Neural progenitor cell (in vitro differentiated cells): ENCODE measurements at regions not wholly inside any gene's neighbourhood (a gene's known extent, or its start where the extent isn't known, plus 50 kb on each side); places are given as distances from the start of the nearest gene placed in this dataset.
A peak's percentile ranks its signal among the peaks of the same experiment; 100 is the strongest.

Source experiments
- DNase-seq: peaks from one replicate; pipeline ENCODE4 v3.0.0-alpha.2; 2016; ENCODE audit warnings: low spot score
- H2AFZ ChIP-seq: fragments of 200-600 bp; sonication (generic); replicated peaks from 2 replicates; pipeline ENCODE4 v1.6.1; 2016; ENCODE audit warnings: antibody characterized with exemption
- H3F3A ChIP-seq: fragments of 200-600 bp; sonication (generic); 2 replicates; pipeline ENCODE4 v1.6.1; 2016; ENCODE audit warnings: antibody characterized with exemption, low read depth
- H3K27ac ChIP-seq: fragments of 200-600 bp; sonication (generic); 2 replicates; pipeline ENCODE4 v1.5.1; 2016; ENCODE audit warnings: mild to moderate bottlenecking
- H3K27me3 ChIP-seq: fragments of 200-600 bp; sonication (generic); 2 replicates; pipeline ENCODE4 v1.6.1; 2016; ENCODE audit warnings: mild to moderate bottlenecking, moderate library complexity
- H3K36me3 ChIP-seq: fragments of 200-600 bp; sonication (generic); 2 replicates; pipeline ENCODE4 v1.5.1; 2016
- H3K4me1 ChIP-seq: fragments of 200-600 bp; sonication (generic); 2 replicates; pipeline ENCODE4 v1.6.1; 2016; ENCODE audit warnings: mixed run types
- H3K4me2 ChIP-seq: fragments of 200-600 bp; sonication (generic); 2 replicates; pipeline ENCODE4 v1.6.1; 2016
- H3K4me3 ChIP-seq: fragments of 200-600 bp; sonication (generic); 2 replicates; pipeline ENCODE4 v1.5.1; 2016
- H3K79me2 ChIP-seq: fragments of 200-600 bp; sonication (generic); 2 replicates; pipeline ENCODE4 v1.6.1; 2016; ENCODE audit warnings: low read depth
- H3K9ac ChIP-seq: fragments of 200-600 bp; sonication (generic); 2 replicates; pipeline ENCODE4 v1.6.1; 2016
- H3K9me3 ChIP-seq: fragments of 200-600 bp; sonication (generic); 2 replicates; pipeline ENCODE4 v1.5.1; 2016; ENCODE audit warnings: low read depth
- H4K20me1 ChIP-seq: fragments of 200-600 bp; sonication (generic); 2 replicates; pipeline ENCODE4 v1.6.1; 2016; ENCODE audit warnings: low read depth
- H3K27ac Mint-ChIP-seq: 3 replicates; pipeline ENCODE4 v1.8.0; 2021; ENCODE audit warnings: mixed read lengths
- H3K27me3 Mint-ChIP-seq: 2 replicates; pipeline ENCODE4 v1.8.0; 2022; ENCODE audit warnings: low read depth, mild to moderate bottlenecking, inconsistent platforms, moderate library complexity, mixed read lengths; ENCODE audit not compliant: insufficient read depth
- H3K36me3 Mint-ChIP-seq: 3 replicates; pipeline ENCODE4 v1.8.0; 2021; ENCODE audit warnings: mixed read lengths
- H3K4me1 Mint-ChIP-seq: 3 replicates; pipeline ENCODE4 v1.8.0; 2021; ENCODE audit warnings: mixed read lengths
- H3K4me3 Mint-ChIP-seq: 3 replicates; pipeline ENCODE4 v1.8.0; 2021; ENCODE audit warnings: mild to moderate bottlenecking, moderate library complexity, mixed read lengths
- H3K9me3 Mint-ChIP-seq: 3 replicates; pipeline ENCODE4 v1.8.0; 2020; ENCODE audit warnings: mixed read lengths
- CTCF ChIP-seq: fragments of 200-600 bp; sonication (generic); IDR thresholded peaks from 2 replicates; pipeline ENCODE4 v1.5.1; 2017; ENCODE audit warnings: antibody characterized with exemption, mild to moderate bottlenecking
- EZH2 ChIP-seq: fragments of 200-600 bp; sonication (generic); IDR thresholded peaks from 2 replicates; pipeline ENCODE4 v1.6.1; 2017; ENCODE audit warnings: antibody characterized with exemption, mild to moderate bottlenecking, moderate library complexity
- EZH2phosphoT487 ChIP-seq: fragments of 200-600 bp; sonication (generic); IDR thresholded peaks from 2 replicates; pipeline ENCODE4 v1.6.1; 2017; ENCODE audit warnings: antibody characterized with exemption

DNA sequence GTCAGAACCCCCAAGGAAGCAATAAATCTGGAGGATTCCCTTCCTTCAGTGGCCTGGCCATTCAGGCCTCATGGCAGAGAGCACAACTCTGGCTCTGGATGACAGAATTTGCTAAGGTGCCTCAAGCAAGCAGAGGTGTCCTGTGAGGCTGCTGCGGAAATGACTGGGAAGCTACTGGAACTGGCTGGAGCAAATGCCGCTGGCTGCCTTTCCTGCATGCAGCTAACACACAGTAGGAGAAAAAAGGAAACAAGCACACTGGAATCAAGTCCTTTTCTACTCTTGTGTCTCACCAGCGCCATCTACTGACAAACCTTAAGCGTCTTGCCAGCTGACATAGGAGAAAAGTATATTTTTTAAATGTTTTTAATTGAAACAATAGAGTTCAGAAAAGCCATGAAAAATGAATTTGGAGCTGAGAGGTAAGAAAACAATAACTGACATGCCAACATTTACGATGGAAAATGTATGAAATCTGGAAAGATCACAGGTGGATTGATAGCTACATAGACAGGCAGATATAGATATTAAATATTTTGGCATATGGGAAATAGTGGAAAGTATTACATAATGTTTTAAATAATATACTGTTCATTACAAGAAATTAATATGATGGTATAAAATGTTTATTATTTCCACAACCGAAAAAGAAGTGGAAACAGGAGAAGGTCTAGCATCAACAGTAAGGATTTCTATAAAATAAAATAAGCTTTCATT lies 951.6 kb downstream of the ANKRD7 start:
- no peak for TF ChIP-seq EZH2phosphoT487
- no peak for TF ChIP-seq EZH2
- peak; percentile 89 for TF ChIP-seq CTCF
- Histone ChIP-seq H3K36me3 (no peaks in the 10 kb centered on the region), H3K4me2 (no peak overlapping the region), H3K79me2 (no peaks in the 10 kb centered on the region), H3K4me1 (no peaks in the 10 kb centered on the region), H3K9me3 (no peaks in the 10 kb centered on the region), H2AFZ (peak overlapping the region; percentile 77), H3K27me3 (no peaks in the 10 kb centered on the region), H3K9ac (no peak overlapping the region), H3K4me3 (no peak overlapping the region), H4K20me1 (no peaks in the 10 kb centered on the region), H3K27ac (no peak overlapping the region), H3F3A (no peaks in the 10 kb centered on the region)
- DNase-seq, result peak; percentile 94
- no peaks in the 10 kb centered on the region for H3K36me3 Mint-ChIP-seq
- H3K9me3 Mint-ChIP-seq, result no peaks in the 10 kb centered on the region
- no peak overlapping the region for H3K27ac Mint-ChIP-seq
- no peak overlapping the region for H3K4me3 Mint-ChIP-seq
- no peaks in the 10 kb centered on the region for H3K27me3 Mint-ChIP-seq
- H3K4me1 Mint-ChIP-seq, result peaks cover 17% of the 10 kb centered on the region

DNA sequence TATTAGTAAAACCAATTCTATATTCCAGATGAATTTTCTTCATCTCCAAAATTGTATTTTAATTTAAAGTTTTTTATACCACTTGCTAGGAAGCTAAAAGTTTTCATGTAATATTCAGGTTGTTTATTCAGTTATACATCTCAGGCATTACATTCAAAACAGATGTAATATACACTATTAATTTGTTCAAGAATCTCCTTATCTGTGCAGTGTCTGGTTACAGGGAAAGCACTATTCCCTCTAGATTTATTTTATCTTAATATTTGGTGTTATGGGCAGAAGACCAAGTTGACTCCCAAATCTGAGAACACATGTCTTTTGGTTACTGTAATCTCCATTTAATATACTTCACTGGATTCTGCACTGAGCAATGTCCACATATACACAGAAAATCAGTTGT lies 953.4 kb downstream of the ANKRD7 start:
- no peaks in the 10 kb centered on the region for H3K79me2 ChIP-seq
- H3K27me3 ChIP-seq, result no peaks in the 10 kb centered on the region
- Mint-ChIP-seq H3K27ac (peak overlapping the region; percentile 88), H3K4me3 (no peak overlapping the region), H3K27me3 (no peaks in the 10 kb centered on the region), H3K4me1 (peaks cover 17% of the 10 kb centered on the region), H3K9me3 (no peaks in the 10 kb centered on the region), H3K36me3 (no peaks in the 10 kb centered on the region)
- no peaks in the 10 kb centered on the region for H3K36me3 ChIP-seq
- no peak overlapping the region for H3K4me3 ChIP-seq
- no peak overlapping the region for H3K4me2 ChIP-seq
- no peaks in the 10 kb centered on the region for H3K4me1 ChIP-seq
- TF ChIP-seq CTCF (no peak), EZH2 (no peak), EZH2phosphoT487 (no peak)
- H4K20me1 ChIP-seq, result no peaks in the 10 kb centered on the region
- no peaks in the 10 kb centered on the region for H3F3A ChIP-seq
- no peak overlapping the region for H3K27ac ChIP-seq
- no peaks in the 10 kb centered on the region for H3K9me3 ChIP-seq
- DNase-seq, result no peak
- no peak overlapping the region for H3K9ac ChIP-seq
- no peak overlapping the region for H2AFZ ChIP-seq

DNA sequence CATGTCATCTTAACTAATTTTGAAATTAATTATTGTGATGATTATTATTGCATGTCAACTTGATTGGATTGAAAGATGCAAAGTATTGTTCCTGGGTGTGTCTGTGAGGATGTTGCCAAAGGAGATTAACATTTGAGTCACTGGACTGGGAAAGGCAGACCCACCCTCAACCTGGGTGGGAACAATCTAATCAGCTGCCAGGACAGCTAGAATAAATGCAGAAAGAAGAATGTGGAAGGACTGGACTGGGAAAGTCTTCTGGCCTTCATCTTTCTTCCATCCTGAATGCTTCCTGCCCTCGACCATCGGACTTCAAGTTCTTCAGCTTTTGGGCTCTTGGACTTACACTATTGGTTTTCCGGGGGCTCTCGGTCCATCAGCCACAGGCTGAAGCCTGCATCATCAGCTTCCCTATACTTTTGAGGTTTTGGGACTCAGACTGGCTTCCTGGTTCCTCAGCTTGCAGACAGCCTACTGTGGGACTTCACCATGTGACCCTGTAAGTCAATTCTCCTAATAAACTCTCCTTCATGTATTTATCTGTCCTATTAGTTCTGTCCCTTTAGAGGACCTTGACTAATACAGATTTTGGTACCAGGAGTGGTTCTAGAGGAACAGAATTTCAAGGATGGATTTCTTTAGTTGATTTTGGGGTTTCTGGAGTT lies 959.8 kb downstream of the ANKRD7 start:
- no peaks in the 10 kb centered on the region for H3K27me3 ChIP-seq
- H4K20me1 ChIP-seq, result no peaks in the 10 kb centered on the region
- H3K79me2 ChIP-seq, result no peaks in the 10 kb centered on the region
- DNase-seq, result no peak
- no peak overlapping the region for H3K27ac ChIP-seq
- no peaks in the 10 kb centered on the region for H3K9me3 ChIP-seq
- H3K36me3 ChIP-seq, result no peaks in the 10 kb centered on the region
- no peak overlapping the region for H3K4me3 ChIP-seq
- Mint-ChIP-seq H3K36me3 (no peaks in the 10 kb centered on the region), H3K4me1 (peaks cover 5% of the 10 kb centered on the region), H3K27ac (no peak overlapping the region), H3K9me3 (peaks cover 9% of the 10 kb centered on the region), H3K4me3 (no peak overlapping the region), H3K27me3 (peaks cover 2% of the 10 kb centered on the region)
- TF ChIP-seq EZH2 (no peak), EZH2phosphoT487 (no peak), CTCF (no peak)
- no peaks in the 10 kb centered on the region for H3F3A ChIP-seq
- H3K4me1 ChIP-seq, result no peaks in the 10 kb centered on the region
- H2AFZ ChIP-seq, result no peak overlapping the region
- H3K9ac ChIP-seq, result no peak overlapping the region
- H3K4me2 ChIP-seq, result no peak overlapping the region
